ENCODE measurements at regions not wholly inside any gene's neighbourhood (a gene's known extent, or its start where the extent isn't known, plus 50 kb on each side); places are given as distances from the start of the nearest gene placed in this dataset.

DNA sequence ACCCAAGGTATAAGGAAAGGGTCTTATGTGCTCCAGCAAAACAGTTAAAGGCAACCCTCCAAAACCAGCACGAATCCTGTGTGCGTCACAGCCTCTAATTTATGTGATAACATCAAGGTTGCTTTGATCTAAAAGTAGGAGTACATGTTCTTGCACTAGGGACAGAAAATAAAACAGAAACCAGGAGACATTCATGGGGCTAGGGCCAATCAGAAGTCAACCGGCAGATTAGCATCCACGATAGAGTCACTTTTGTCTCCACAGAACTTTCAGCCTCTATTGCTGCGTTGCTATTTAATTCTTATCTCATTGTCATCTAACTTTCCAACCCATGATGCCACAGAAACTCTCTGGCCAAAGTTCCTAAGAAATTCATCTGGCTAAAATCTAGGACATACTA, 178.8 kb upstream of the PTCHD4 start:
- H3K4me3 ChIP-seq (ENCODE audit: low read depth, low read length), result no peak overlapping the region
- no peaks in the 10 kb centered on the region for H3K27me3 ChIP-seq (ENCODE audit: control insufficient read depth, insufficient read depth, low read length)
- H3K4me1 ChIP-seq (ENCODE audit: control insufficient read depth, insufficient read depth, low read length), result peaks cover 12% of the 10 kb centered on the region; the same call in 1 of the 2 replicates
- H3K36me3 ChIP-seq (ENCODE audit: control insufficient read depth, insufficient read depth, low read length), result no peaks in the 10 kb centered on the region
- no peaks in the 10 kb centered on the region for H3K9me3 ChIP-seq (ENCODE audit: control insufficient read depth, insufficient read depth, low read length)
- H3K9ac ChIP-seq (ENCODE audit: low read depth, low read length), result no peak overlapping the region
- H3K27ac ChIP-seq (ENCODE audit: low read depth, low read length), result no peak overlapping the region

DNA sequence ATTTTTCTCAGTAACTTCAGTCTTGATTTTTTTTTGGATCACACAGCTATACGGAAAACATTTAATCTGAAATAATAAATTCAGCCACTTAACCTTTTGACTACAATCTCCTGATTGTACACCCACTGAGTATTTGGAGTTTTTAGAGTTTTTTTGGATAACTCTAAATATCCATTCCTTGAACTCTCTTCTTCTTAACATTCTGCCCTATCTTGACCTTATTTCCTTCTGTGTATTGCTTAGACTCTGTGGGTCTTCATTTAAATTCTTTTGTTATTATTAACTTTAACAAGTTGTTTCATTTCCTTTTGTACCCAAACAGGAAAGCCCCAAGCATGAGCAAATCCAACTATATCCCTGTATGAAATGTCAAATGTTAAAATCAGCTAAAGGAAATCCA, 170.2 kb upstream of the PTCHD4 start:
- Histone ChIP-seq H3K27ac (ENCODE audit: low read depth, low read length) (no peak overlapping the region), H3K9me3 (ENCODE audit: control insufficient read depth, insufficient read depth, low read length) (no peaks in the 10 kb centered on the region), H3K4me1 (ENCODE audit: control insufficient read depth, insufficient read depth, low read length) (peaks cover 9% of the 10 kb centered on the region; the same call in 1 of the 2 replicates)

DNA sequence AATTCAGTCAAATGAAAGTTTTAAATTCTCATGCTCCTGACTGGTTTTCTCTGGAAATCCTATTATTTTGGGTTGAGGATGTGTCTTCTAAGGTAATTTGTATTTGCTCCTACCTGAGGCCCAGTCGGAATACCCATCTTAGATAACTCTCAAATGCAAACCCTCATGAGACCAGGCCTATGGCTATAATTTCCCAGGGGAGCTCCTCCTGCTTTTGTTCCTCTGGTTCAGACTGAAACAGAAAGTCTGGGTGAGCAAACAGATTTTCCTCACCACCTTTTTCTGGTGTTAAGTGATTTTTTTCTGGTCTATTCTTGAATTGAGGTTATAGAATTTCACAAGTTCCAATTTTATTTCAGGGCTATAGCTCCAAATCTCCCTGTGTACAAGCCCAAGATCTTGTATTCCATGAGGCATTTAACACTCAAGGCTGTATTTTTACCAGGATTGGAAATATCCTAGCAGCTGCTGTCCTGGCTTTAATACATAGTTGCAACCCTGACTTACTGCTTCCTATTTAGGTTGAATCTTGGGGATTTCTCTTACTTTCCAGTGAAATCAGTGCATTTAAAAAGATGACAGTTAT, 169.1 kb upstream of the PTCHD4 start:
- Histone ChIP-seq H3K36me3 (ENCODE audit: control insufficient read depth, insufficient read depth, low read length) (no peaks in the 10 kb centered on the region), H3K9ac (ENCODE audit: low read depth, low read length) (no peak overlapping the region), H3K9me3 (ENCODE audit: control insufficient read depth, insufficient read depth, low read length) (no peaks in the 10 kb centered on the region), H3K4me1 (ENCODE audit: control insufficient read depth, insufficient read depth, low read length) (peaks cover 9% of the 10 kb centered on the region; the same call in 1 of the 2 replicates), H3K4me3 (ENCODE audit: low read depth, low read length) (no peak overlapping the region), H3K27ac (ENCODE audit: low read depth, low read length) (no peak overlapping the region), H3K27me3 (ENCODE audit: control insufficient read depth, insufficient read depth, low read length) (no peaks in the 10 kb centered on the region)

More for the DNA sequence above, 170.2 kb upstream of the PTCHD4 start:
- Histone ChIP-seq H3K9ac (ENCODE audit: low read depth, low read length) (no peak overlapping the region), H3K4me3 (ENCODE audit: low read depth, low read length) (no peak overlapping the region), H3K27me3 (ENCODE audit: control insufficient read depth, insufficient read depth, low read length) (no peaks in the 10 kb centered on the region), H3K36me3 (ENCODE audit: control insufficient read depth, insufficient read depth, low read length) (no peaks in the 10 kb centered on the region)

GRCh38 chr6:48278261-48278660, 167.3 kb upstream of the PTCHD4 start:
- H3K9ac ChIP-seq (ENCODE audit: low read depth, low read length), result no peak overlapping the region
- H3K36me3 ChIP-seq (ENCODE audit: control insufficient read depth, insufficient read depth, low read length), result no peaks in the 10 kb centered on the region
- H3K4me3 ChIP-seq (ENCODE audit: low read depth, low read length), result no peak overlapping the region
- H3K27me3 ChIP-seq (ENCODE audit: control insufficient read depth, insufficient read depth, low read length), result no peaks in the 10 kb centered on the region
- no peak overlapping the region for H3K27ac ChIP-seq (ENCODE audit: low read depth, low read length)
- no peaks in the 10 kb centered on the region for H3K9me3 ChIP-seq (ENCODE audit: control insufficient read depth, insufficient read depth, low read length)
- H3K4me1 ChIP-seq (ENCODE audit: control insufficient read depth, insufficient read depth, low read length), result peaks cover 9% of the 10 kb centered on the region; the same call in 1 of the 2 replicates

- no peaks in the 10 kb centered on the region for H3K9me3 ChIP-seq (ENCODE audit: control insufficient read depth, insufficient read depth, low read length)
- H3K27ac ChIP-seq (ENCODE audit: low read depth, low read length), result no peak overlapping the region
- no peaks in the 10 kb centered on the region for H3K4me1 ChIP-seq (ENCODE audit: control insufficient read depth, insufficient read depth, low read length)
- H3K36me3 ChIP-seq (ENCODE audit: control insufficient read depth, insufficient read depth, low read length), result no peaks in the 10 kb centered on the region
- no peaks in the 10 kb centered on the region for H3K27me3 ChIP-seq (ENCODE audit: control insufficient read depth, insufficient read depth, low read length)
- no peak overlapping the region for H3K4me3 ChIP-seq (ENCODE audit: low read depth, low read length)
- no peak overlapping the region for H3K9ac ChIP-seq (ENCODE audit: low read depth, low read length)
These were observed 161.5 kb upstream of the PTCHD4 start for GRCh38 chr6:48272518-48272917.

DNA sequence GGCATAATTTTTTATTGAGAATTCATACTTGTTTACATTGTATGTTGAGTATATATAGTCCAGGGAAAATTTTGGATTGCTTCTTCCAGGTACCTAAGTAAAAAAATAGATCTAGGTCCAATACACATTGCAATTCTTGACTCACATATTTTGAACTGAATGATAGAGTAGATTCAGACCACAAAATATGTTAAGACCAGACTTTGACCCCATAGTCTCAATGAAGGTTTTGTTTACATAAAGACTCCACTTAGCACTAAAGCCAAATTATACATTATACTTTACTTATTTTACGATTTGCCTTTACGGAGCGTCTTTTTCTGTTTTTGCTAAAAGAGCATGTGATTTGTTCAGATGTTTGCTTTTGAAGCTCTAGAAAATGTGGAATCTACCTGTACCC, 144.1 kb upstream of the PTCHD4 start:
- Histone ChIP-seq H3K27ac (ENCODE audit: low read depth, low read length) (no peak overlapping the region), H3K4me1 (ENCODE audit: control insufficient read depth, insufficient read depth, low read length) (peaks cover 16% of the 10 kb centered on the region; the same call in 1 of the 2 replicates), H3K9me3 (ENCODE audit: control insufficient read depth, insufficient read depth, low read length) (no peaks in the 10 kb centered on the region), H3K36me3 (ENCODE audit: control insufficient read depth, insufficient read depth, low read length) (no peaks in the 10 kb centered on the region), H3K4me3 (ENCODE audit: low read depth, low read length) (no peak overlapping the region), H3K27me3 (ENCODE audit: control insufficient read depth, insufficient read depth, low read length) (no peaks in the 10 kb centered on the region), H3K9ac (ENCODE audit: low read depth, low read length) (no peak overlapping the region)

DNA sequence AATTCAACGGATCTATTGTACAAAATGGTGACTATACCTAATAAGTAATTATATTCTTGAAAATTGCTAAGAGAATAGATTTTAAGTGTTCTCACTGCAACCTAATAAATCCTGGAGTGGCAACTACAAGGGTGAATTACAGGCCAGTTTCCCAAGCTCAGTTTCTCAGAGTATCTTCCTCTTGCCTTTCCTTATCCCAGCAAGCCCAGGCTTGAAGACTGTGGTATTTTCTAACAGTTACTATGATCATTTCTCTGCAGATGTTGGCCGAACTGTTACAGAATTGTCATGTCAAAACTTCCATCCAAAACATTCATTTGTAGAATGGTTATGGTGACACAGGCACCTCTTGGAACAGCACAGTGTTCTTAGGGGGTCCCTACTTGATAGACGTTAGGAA, 138.1 kb upstream of the PTCHD4 start:
- Histone ChIP-seq H3K27ac (ENCODE audit: low read depth, low read length) (no peak overlapping the region), H3K9me3 (ENCODE audit: control insufficient read depth, insufficient read depth, low read length) (no peaks in the 10 kb centered on the region), H3K4me1 (ENCODE audit: control insufficient read depth, insufficient read depth, low read length) (no peaks in the 10 kb centered on the region; the same call in 1 of the 2 replicates), H3K36me3 (ENCODE audit: control insufficient read depth, insufficient read depth, low read length) (no peaks in the 10 kb centered on the region), H3K9ac (ENCODE audit: low read depth, low read length) (no peak overlapping the region), H3K27me3 (ENCODE audit: control insufficient read depth, insufficient read depth, low read length) (no peaks in the 10 kb centered on the region), H3K4me3 (ENCODE audit: low read depth, low read length) (no peak overlapping the region)

DNA sequence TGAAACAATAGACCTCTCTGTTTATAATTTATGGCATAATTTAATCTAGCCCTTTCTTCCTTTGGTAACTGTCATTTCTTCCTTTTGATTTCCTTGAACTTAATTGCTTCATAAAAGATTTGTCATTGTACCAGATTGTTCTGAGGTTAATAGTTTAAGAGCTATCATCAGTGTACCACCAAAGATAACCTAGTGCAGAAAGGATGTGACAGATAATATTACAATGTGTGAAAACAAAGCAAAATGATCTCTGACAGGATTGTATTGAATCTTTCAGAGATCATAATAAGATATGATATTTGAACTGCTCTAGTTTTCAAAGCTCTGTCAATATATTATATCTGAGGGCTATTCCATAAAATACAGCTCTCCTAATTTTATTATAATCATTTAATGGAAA, 132.1 kb upstream of the PTCHD4 start:
- Histone ChIP-seq H3K9me3 (ENCODE audit: control insufficient read depth, insufficient read depth, low read length) (no peaks in the 10 kb centered on the region), H3K36me3 (ENCODE audit: control insufficient read depth, insufficient read depth, low read length) (no peaks in the 10 kb centered on the region), H3K9ac (ENCODE audit: low read depth, low read length) (no peak overlapping the region), H3K4me3 (ENCODE audit: low read depth, low read length) (no peak overlapping the region), H3K27ac (ENCODE audit: low read depth, low read length) (no peak overlapping the region), H3K4me1 (ENCODE audit: control insufficient read depth, insufficient read depth, low read length) (peaks cover under 1% of the 10 kb centered on the region; the same call in 1 of the 2 replicates), H3K27me3 (ENCODE audit: control insufficient read depth, insufficient read depth, low read length) (no peaks in the 10 kb centered on the region)

GRCh38 chr6:48240287-48240686, 129.3 kb upstream of the PTCHD4 start:
- Histone ChIP-seq H3K4me3 (ENCODE audit: low read depth, low read length) (no peak overlapping the region), H3K27me3 (ENCODE audit: control insufficient read depth, insufficient read depth, low read length) (no peaks in the 10 kb centered on the region), H3K9me3 (ENCODE audit: control insufficient read depth, insufficient read depth, low read length) (peaks cover 4% of the 10 kb centered on the region; the same call in 1 of the 2 replicates), H3K9ac (ENCODE audit: low read depth, low read length) (no peak overlapping the region), H3K4me1 (ENCODE audit: control insufficient read depth, insufficient read depth, low read length) (peaks cover 4% of the 10 kb centered on the region), H3K36me3 (ENCODE audit: control insufficient read depth, insufficient read depth, low read length) (no peaks in the 10 kb centered on the region), H3K27ac (ENCODE audit: low read depth, low read length) (no peak overlapping the region)

DNA sequence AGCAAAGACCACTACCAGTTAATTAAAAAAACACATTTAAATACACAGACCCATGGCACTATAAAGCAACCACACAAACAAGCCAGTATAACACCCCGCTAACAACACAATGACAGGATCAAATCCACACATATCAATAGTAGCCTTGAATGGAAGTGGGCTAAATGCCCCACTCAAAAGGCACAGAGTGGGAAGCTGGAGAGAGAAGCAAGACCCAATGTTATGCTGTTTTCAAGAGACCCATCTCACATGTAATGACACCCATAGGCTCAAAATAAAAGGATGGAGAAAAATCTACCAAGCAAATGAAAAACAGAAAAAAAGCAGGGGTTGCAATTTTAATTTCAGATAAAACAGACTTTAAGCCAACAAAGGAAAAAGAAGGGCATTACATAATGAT, 125.4 kb upstream of the PTCHD4 start:
- H3K36me3 ChIP-seq (ENCODE audit: control insufficient read depth, insufficient read depth, low read length), result no peaks in the 10 kb centered on the region
- peaks cover 7% of the 10 kb centered on the region; the same call in 1 of the 2 replicates for H3K9me3 ChIP-seq (ENCODE audit: control insufficient read depth, insufficient read depth, low read length)
- no peak overlapping the region for H3K9ac ChIP-seq (ENCODE audit: low read depth, low read length)
- no peak overlapping the region for H3K27ac ChIP-seq (ENCODE audit: low read depth, low read length)
- H3K4me3 ChIP-seq (ENCODE audit: low read depth, low read length), result no peak overlapping the region
- peaks cover 4% of the 10 kb centered on the region for H3K4me1 ChIP-seq (ENCODE audit: control insufficient read depth, insufficient read depth, low read length)
- H3K27me3 ChIP-seq (ENCODE audit: control insufficient read depth, insufficient read depth, low read length), result no peaks in the 10 kb centered on the region

- Histone ChIP-seq H3K4me3 (ENCODE audit: low read depth, low read length) (no peak overlapping the region), H3K27me3 (ENCODE audit: control insufficient read depth, insufficient read depth, low read length) (no peaks in the 10 kb centered on the region), H3K36me3 (ENCODE audit: control insufficient read depth, insufficient read depth, low read length) (no peaks in the 10 kb centered on the region), H3K4me1 (ENCODE audit: control insufficient read depth, insufficient read depth, low read length) (peaks cover 3% of the 10 kb centered on the region), H3K9me3 (ENCODE audit: control insufficient read depth, insufficient read depth, low read length) (peaks cover 7% of the 10 kb centered on the region; the same call in 1 of the 2 replicates), H3K9ac (ENCODE audit: low read depth, low read length) (no peak overlapping the region), H3K27ac (ENCODE audit: low read depth, low read length) (no peak overlapping the region)
These were observed 122.1 kb upstream of the PTCHD4 start for GRCh38 chr6:48233063-48233462.

Measured in HUES48 (cell line).